ENCODE measurements at regions not wholly inside any gene's neighbourhood (a gene's known extent, or its start where the extent isn't known, plus 50 kb on each side); places are given as distances from the start of the nearest gene placed in this dataset.
A peak's percentile ranks its signal among the peaks of the same experiment; 100 is the strongest.

- Histone ChIP-seq H3K36me3 (no peaks in the 10 kb centered on the region), H3K27me3 (no peaks in the 10 kb centered on the region), H3K4me3 (no peak overlapping the region), H3K9me3 (no peaks in the 10 kb centered on the region), H3K27ac (no peak overlapping the region), H3K4me1 (no peaks in the 10 kb centered on the region)
- intact Hi-C loops (cut with DNase I; ENCODE audit: low total_unique reads): no loop called here
- no peak for DNase-seq
- no peak for TF ChIP-seq CTCF (IDR thresholded peaks at IDR 0.05)
- TF ChIP-seq POLR2A (IDR thresholded peaks at IDR 0.05): no peak
Measured at GRCh38 chr12:65546528-65546927, 268.0 kb downstream of the MSRB3 start.

GRCh38 chr12:65556676-65557437, 267.4 kb upstream of the HMGA2 start:
- no peaks in the 10 kb centered on the region for H3K9me3 ChIP-seq
- no peak for TF ChIP-seq POLR2A (IDR thresholded peaks at IDR 0.05)
- peak; percentile 81 to 94 (median 86) for TF ChIP-seq CTCF (IDR thresholded peaks at IDR 0.05)
- DNase-seq: peak; percentile 67 to 70
- intact Hi-C loops (cut with DNase I; ENCODE audit: low total_unique reads): no loop called here
- H3K4me1 ChIP-seq: no peaks in the 10 kb centered on the region
- H3K27me3 ChIP-seq: no peaks in the 10 kb centered on the region
- no peaks in the 10 kb centered on the region for H3K36me3 ChIP-seq
- no peak overlapping the region for H3K4me3 ChIP-seq
- H3K27ac ChIP-seq: no peak overlapping the region

- Histone ChIP-seq H3K4me1 (no peaks in the 10 kb centered on the region), H3K27me3 (no peaks in the 10 kb centered on the region), H3K9me3 (no peaks in the 10 kb centered on the region), H3K4me3 (no peak overlapping the region), H3K36me3 (no peaks in the 10 kb centered on the region), H3K27ac (no peak overlapping the region)
- no peak for TF ChIP-seq CTCF (IDR thresholded peaks at IDR 0.05)
- no peak for TF ChIP-seq POLR2A (IDR thresholded peaks at IDR 0.05)
- no peak for DNase-seq
- intact Hi-C loops (cut with DNase I; ENCODE audit: low total_unique reads): no loop called here
Measured at GRCh38 chr12:65557438-65558181, 266.7 kb upstream of the HMGA2 start.

- intact Hi-C loops (cut with DNase I; ENCODE audit: low total_unique reads): no loop called here
- DNase-seq: no peak
- Histone ChIP-seq H3K4me3 (no peak overlapping the region), H3K36me3 (no peaks in the 10 kb centered on the region), H3K27me3 (no peaks in the 10 kb centered on the region), H3K4me1 (no peaks in the 10 kb centered on the region), H3K27ac (no peak overlapping the region), H3K9me3 (no peaks in the 10 kb centered on the region)
- TF ChIP-seq POLR2A (IDR thresholded peaks at IDR 0.05) (no peak), CTCF (IDR thresholded peaks at IDR 0.05) (no peak)
Measured at GRCh38 chr12:65560286-65560685, 264.0 kb upstream of the HMGA2 start.

- H3K4me3 ChIP-seq: no peak overlapping the region
- no peaks in the 10 kb centered on the region for H3K27me3 ChIP-seq
- H3K27ac ChIP-seq: no peak overlapping the region
- no peak for DNase-seq
- no peaks in the 10 kb centered on the region for H3K9me3 ChIP-seq
- intact Hi-C loops (cut with DNase I; ENCODE audit: low total_unique reads): no loop called here
- no peaks in the 10 kb centered on the region for H3K36me3 ChIP-seq
- TF ChIP-seq POLR2A (IDR thresholded peaks at IDR 0.05) (no peak), CTCF (IDR thresholded peaks at IDR 0.05) (no peak)
- H3K4me1 ChIP-seq: no peaks in the 10 kb centered on the region
Measured at GRCh38 chr12:65561798-65562382, 262.4 kb upstream of the HMGA2 start.

All from uterus (tissue), 3 donors.